Rectal smooth muscle tissue (tissue), 1 donor: ENCODE measurements at regions not wholly inside any gene's neighbourhood (a gene's known extent, or its start where the extent isn't known, plus 50 kb on each side); places are given as distances from the start of the nearest gene placed in this dataset.

Experiments
- H3K27ac ChIP-seq: one replicate; pipeline ENCODE4 v1.7.0; 2013; ENCODE audit warnings: low read depth, low read length, inconsistent platforms
- H3K27me3 ChIP-seq: one replicate; pipeline ENCODE4 v1.7.0; 2013; ENCODE audit warnings: low read length; ENCODE audit not compliant: control insufficient read depth, insufficient read depth
- H3K36me3 ChIP-seq: one replicate; pipeline ENCODE4 v1.7.0; 2013; ENCODE audit warnings: low read length; ENCODE audit not compliant: control insufficient read depth, insufficient read depth
- H3K4me1 ChIP-seq: one replicate; pipeline ENCODE4 v1.7.0; 2013; ENCODE audit warnings: low read length; ENCODE audit not compliant: control insufficient read depth, insufficient read depth
- H3K4me3 ChIP-seq: one replicate; pipeline ENCODE4 v1.7.0; 2013; ENCODE audit warnings: low read length
- H3K9ac ChIP-seq: one replicate; pipeline ENCODE4 v1.7.0; 2013; ENCODE audit warnings: low read length

DNA sequence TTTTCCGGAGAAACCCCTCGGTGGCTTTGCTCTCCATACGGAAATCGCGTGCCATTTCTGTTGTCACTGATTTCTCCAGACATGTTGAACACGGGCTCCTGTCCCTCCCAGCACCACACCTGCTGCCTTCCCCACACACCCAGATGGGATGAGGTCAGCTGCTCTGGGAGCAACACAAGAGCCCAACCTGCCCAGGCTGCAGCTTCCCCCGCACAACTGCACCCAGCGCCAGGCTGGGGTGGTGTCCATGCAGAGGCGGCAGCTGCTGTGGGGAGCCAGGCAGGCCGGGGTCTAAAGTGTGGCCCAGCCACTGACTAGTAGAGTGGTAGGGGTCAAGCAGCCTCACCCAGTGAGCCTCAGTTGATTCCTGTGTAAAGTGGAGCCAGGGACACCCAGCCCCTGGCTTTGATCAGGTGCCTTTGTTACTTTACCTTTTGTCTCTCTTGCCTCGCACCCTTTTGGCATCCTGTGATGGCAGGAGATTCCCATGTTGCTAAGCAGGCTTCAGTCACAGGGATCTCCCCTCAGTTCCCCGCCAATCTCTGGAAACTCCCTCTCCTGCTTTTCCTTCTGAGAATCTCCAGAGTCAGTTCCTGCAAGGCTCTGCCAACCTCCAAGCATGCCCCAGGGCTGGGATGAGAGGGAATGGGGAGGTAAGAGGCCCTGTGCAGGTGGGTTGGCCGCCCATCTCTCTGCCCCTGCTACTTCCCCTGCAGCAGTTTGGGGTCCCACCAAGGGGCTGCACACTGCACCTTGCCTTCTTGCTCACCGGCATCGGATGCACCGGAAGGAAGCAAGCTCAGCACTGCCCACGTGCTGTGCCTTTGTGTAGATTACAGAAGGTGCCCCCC is 91.8 kb upstream of the ALDH1A3 start:
- H3K27me3 ChIP-seq: no peaks in the 10 kb centered on the region
- no peak overlapping the region for H3K27ac ChIP-seq
- no peaks in the 10 kb centered on the region for H3K36me3 ChIP-seq
- no peak overlapping the region for H3K9ac ChIP-seq
- H3K4me1 ChIP-seq: no peaks in the 10 kb centered on the region
- no peak overlapping the region for H3K4me3 ChIP-seq

DNA sequence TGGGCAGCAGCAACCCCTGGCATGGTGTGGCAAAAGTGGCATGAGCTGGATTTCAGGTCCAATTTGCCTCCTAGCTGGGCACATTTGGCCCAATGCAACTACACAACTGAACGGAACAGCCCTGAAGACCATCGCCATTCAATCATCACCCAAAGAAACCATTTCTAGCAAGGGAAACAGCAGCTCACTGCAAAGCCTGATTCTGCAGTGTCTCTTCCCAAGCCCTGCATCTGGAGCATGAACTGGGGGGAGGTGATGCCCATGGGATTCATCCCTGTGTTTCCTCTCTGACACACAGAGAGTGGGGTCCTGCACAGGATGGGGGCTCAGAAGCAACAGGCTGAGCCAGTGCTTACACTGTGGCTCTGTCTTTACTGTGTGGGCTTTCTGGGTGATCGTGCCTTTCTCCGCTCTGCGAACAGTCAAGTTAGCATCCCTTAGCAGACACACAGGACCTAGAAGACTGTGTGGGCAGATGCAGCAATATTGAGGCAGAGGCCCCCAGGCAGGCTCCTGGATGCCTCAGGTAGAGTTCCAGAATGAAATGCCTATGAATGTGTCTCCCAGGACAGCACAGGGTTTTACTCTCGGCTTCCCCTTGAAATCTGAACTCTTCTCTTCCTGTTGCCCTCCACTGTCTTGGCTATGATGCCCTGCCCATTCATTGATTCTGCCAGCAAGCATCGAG is 91.1 kb upstream of the ALDH1A3 start:
- Histone ChIP-seq H3K36me3 (no peaks in the 10 kb centered on the region), H3K4me3 (no peak overlapping the region), H3K27me3 (no peaks in the 10 kb centered on the region), H3K4me1 (no peaks in the 10 kb centered on the region), H3K9ac (no peak overlapping the region), H3K27ac (no peak overlapping the region)

DNA sequence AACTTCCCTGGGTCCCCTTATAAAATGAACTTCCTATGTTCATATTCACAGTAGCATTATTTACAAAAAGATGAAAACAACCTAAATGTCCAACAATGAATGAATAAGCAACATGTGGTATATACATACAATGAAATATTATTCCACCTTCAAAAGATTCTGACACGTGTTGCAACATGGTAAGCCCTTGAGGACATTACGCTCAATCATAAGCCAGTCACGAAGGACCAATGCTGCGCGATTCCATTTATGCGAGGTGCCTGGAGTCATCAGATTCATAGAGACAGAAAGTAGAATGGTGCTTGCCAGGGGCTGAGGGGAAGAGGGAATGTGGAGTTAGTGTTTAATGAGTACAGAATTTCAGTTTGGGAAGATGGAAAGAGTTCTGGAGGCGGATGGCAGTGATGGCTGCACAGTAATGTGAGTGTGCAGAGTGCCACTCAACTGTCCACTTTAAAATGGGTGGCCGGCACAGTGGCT is 88.8 kb upstream of the ALDH1A3 start:
- Histone ChIP-seq H3K27ac (no peak overlapping the region), H3K27me3 (no peaks in the 10 kb centered on the region), H3K4me1 (no peaks in the 10 kb centered on the region), H3K9ac (no peak overlapping the region), H3K36me3 (no peaks in the 10 kb centered on the region), H3K4me3 (no peak overlapping the region)

DNA sequence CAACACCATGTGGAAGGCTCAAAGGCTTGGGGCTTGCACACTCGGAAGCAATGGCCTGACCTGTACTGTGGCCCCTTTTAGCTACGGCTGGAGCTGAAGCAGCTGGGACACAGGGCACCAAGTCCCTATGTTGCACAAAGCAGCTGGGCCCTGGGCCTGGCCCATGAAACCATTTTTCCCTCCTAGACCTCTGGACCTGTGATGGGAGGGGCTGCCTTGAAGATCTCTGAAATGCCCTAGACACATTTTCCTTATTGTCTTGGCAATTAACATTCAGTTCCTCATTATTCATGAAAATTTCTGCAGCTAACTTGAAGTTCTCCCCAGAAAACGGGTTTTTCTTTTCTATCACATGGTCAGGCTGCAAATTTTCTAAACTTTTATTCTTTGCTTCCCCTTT is 85.6 kb upstream of the ALDH1A3 start:
- Histone ChIP-seq H3K4me1 (no peaks in the 10 kb centered on the region), H3K36me3 (no peaks in the 10 kb centered on the region), H3K9ac (no peak overlapping the region), H3K4me3 (no peak overlapping the region), H3K27me3 (no peaks in the 10 kb centered on the region), H3K27ac (no peak overlapping the region)

DNA sequence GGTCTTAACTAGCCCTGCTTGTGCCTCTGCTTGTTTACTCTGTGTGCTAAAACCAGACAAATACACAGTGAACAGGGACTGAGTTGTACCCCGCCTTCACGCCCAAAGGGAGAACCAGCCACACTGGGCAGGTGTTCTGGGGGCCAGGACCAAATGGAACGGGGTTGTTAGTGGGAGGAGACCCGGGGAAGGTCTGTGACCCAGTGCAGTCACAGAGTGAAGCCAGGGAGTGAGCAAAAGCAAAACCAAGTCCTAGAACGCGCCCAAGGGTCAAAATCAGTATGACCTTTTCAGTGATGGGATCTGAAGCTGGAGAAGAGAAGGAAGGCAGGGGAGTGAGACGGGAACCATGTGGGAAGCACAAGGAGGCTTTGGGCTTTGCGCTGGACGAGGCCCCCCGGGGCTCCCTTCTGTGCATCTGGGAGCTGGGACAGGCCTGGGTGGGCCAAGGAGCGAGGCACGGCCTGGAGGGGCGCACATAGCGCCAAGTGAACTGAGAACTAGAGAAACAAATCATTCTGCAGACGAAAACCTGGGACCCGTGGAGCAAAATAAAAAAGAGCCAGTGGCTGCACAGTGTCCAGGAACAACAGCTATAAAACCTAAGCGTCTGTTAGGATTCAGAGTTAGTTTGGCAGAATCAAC is 78.3 kb upstream of the ALDH1A3 start:
- Histone ChIP-seq H3K4me3 (no peak overlapping the region), H3K9ac (no peak overlapping the region), H3K27me3 (no peaks in the 10 kb centered on the region), H3K27ac (no peak overlapping the region), H3K4me1 (no peaks in the 10 kb centered on the region), H3K36me3 (no peaks in the 10 kb centered on the region)

DNA sequence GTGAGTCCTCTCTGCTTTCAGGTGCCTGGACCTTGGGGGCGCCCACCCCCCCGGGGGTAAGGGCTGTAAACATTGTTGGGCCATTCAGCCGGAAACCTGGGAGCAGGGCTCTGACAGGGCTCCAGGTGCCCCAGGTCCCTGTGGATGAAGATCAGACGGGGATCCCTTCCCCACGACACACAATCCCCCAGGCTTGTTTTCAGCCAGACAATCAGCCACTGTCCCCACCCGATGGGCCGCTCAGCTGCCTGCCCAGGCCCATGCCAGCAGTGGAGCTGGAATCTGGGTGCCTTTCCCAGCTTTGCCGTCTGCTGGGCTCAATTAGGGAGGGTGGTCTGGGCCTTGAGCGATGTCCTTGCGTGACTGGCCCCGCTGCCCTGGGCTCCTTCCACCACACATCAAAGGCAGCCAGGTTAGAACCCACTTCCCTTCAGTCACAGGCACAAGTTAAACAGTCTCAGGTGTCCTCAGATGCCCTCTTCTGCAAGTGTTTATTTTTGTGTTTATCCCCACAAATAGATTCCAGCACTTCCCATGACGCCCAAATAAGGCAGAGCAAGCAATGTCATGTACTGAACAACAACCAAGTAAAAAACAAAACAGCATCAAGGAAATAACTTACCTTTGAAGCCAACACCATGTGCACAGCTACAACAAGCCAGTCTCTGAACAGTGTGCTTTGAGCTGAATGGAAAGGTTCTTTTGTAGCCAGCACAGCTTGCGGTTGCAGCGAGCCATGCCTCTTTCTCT is 77.0 kb upstream of the ALDH1A3 start:
- no peak overlapping the region for H3K9ac ChIP-seq
- H3K36me3 ChIP-seq: no peaks in the 10 kb centered on the region
- no peaks in the 10 kb centered on the region for H3K4me1 ChIP-seq
- H3K4me3 ChIP-seq: no peak overlapping the region
- no peaks in the 10 kb centered on the region for H3K27me3 ChIP-seq
- no peak overlapping the region for H3K27ac ChIP-seq

DNA sequence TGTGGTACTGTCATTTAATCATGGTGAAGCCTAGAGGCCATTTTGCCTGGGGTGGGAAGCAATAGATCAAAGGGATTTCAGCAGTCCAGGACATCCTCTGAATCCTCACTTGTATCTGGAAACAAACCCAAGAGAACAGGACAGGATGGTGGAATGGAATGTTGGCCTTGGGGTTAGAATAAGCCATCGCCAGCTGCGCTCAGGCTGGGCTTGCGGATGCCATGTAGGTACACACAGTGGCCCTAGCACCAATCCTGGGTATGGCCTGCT is 76.5 kb upstream of the ALDH1A3 start:
- Histone ChIP-seq H3K27me3 (no peaks in the 10 kb centered on the region), H3K4me3 (no peak overlapping the region), H3K9ac (no peak overlapping the region), H3K4me1 (no peaks in the 10 kb centered on the region), H3K27ac (no peak overlapping the region), H3K36me3 (no peaks in the 10 kb centered on the region)

DNA sequence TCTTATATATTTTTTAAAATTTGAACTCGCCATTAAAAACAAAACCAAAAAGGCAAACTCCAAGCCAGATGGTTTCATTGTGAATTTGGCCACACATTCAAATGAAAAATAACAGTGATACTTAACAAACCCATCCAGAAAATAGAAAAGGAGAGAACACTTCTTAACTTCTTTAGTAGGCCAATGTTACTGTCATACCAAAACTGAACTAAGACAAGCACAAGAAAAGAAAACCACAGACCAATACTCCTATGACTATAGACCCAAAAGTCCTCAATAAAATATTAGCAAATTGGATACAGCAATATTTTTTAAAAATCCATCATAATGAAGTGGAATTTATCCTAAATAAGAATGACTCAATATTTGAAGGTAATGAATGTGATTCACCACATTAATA is 73.5 kb upstream of the ALDH1A3 start:
- Histone ChIP-seq H3K27me3 (no peaks in the 10 kb centered on the region), H3K36me3 (no peaks in the 10 kb centered on the region), H3K27ac (no peak overlapping the region), H3K9ac (no peak overlapping the region), H3K4me3 (no peak overlapping the region), H3K4me1 (no peaks in the 10 kb centered on the region)

DNA sequence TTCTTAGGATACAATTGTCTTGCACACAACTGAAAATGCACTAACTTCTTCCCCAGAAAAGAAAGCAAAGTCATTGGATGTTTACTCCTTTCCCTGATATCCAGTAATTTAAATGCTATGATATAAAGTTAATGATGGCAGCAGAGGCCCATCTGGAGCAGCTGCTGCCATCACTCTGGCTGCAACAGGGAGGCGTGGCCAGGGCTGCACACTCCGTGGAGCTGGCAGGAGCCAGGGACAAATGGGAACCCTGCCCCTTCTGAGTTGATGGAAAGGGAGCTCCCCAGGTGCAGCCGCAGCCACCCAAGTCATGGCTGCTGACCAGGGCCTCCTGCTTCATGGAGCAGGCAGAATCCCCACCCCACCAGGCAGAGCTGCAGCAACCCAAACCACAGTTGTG is 72.6 kb upstream of the ALDH1A3 start:
- Histone ChIP-seq H3K4me3 (no peak overlapping the region), H3K4me1 (no peaks in the 10 kb centered on the region)

DNA sequence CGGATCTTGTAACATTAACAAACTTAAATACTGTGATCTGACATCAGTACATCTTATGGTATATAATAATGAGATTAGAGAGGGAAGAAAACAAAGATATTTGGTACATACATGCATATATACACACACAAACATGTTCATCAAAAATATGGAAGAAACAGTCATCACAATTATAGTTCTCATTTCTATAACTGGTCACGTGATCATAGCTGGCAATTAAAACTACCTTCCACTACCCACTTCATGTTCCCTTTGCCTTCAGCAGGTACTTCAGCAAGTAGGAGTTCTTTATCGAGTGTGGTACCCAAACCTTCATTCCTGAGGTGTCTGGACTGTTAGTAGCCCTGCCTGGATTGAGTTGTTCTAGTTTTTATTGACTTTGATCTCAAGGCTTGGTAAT is 70.9 kb upstream of the ALDH1A3 start:
- no peak overlapping the region for H3K9ac ChIP-seq
- H3K4me1 ChIP-seq: no peaks in the 10 kb centered on the region
- no peak overlapping the region for H3K27ac ChIP-seq
- no peak overlapping the region for H3K4me3 ChIP-seq
- no peaks in the 10 kb centered on the region for H3K36me3 ChIP-seq
- no peaks in the 10 kb centered on the region for H3K27me3 ChIP-seq

More for the DNA sequence above, 72.6 kb upstream of the ALDH1A3 start:
- Histone ChIP-seq H3K9ac (no peak overlapping the region), H3K27me3 (no peaks in the 10 kb centered on the region), H3K27ac (no peak overlapping the region), H3K36me3 (no peaks in the 10 kb centered on the region)

DNA sequence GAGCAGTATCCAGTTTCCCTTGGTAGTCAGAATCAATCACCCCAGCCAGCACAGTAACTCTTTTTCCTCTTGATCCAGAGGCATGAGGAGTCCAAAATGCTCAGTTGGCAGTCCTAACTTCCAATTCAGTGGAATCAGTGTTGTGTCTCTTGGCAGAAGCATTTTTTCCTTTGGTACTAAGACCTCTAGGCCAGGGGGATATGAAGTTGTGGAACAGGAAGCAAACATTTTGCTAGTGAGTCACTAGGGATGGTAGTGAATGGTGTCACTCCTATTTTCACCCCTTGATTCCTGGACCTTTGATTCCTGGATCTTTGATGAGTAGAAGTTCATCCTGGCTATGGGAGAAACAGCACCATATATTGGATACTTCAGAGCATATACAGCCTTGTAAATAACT is 70.5 kb upstream of the ALDH1A3 start:
- Histone ChIP-seq H3K4me3 (no peak overlapping the region), H3K27ac (no peak overlapping the region), H3K27me3 (no peaks in the 10 kb centered on the region), H3K4me1 (no peaks in the 10 kb centered on the region), H3K36me3 (no peaks in the 10 kb centered on the region), H3K9ac (no peak overlapping the region)

DNA sequence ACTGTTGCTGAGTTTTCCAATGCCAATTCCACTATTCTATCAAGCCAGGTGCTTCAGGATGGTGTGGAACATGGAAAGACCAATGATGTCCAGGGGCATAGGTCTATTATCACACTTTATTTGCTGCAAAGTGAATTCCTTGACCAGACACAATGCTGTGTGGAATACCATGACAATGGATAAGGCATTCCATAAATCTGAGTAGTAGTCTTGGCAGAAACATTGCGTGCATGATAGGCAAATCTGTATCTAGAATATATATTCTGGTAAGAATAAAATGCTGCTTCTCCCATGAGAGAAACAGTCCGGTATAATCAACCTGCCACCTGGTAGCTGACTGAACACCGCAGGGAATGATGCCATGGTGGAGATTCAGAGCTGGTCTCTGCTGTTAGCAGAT is 70.0 kb upstream of the ALDH1A3 start:
- Histone ChIP-seq H3K27me3 (no peaks in the 10 kb centered on the region), H3K36me3 (no peaks in the 10 kb centered on the region), H3K4me3 (no peak overlapping the region), H3K27ac (no peak overlapping the region), H3K9ac (no peak overlapping the region), H3K4me1 (no peaks in the 10 kb centered on the region)
